SK-N-SH treated with all-trans-retinoic acid at 6 μM for 48 hours (cell line): ENCODE measurements at regions not wholly inside any gene's neighbourhood (a gene's known extent, or its start where the extent isn't known, plus 50 kb on each side); places are given as distances from the start of the nearest gene placed in this dataset.

Experiments used
- ATAC-seq: fragments of 200-7000 bp; cut with Tn5 transposase; 3 replicates; pipeline ENCODE4 v1.9.1; 2020; ENCODE audit warnings: mild to moderate bottlenecking, moderate library complexity
- ARNTL ChIP-seq: fragments of 450-650 bp; formaldehyde crosslinking; IDR thresholded peaks from 2 replicates; pipeline ENCODE4 v1.5.0; 2020; ENCODE audit warnings: low read depth, mild to moderate bottlenecking, moderate library complexity, borderline replicate concordance
- BACH2 ChIP-seq: fragments of 250-450 bp; sonication (Bioruptor Pico); IDR thresholded peaks from 2 replicates; pipeline ENCODE4 v1.9.0; 2021; ENCODE audit warnings: mild to moderate bottlenecking, borderline replicate concordance
- CSDC2 ChIP-seq: fragments of 250-450 bp; sonication (Bioruptor Pico); IDR thresholded peaks from 2 replicates; pipeline ENCODE4 v1.5.0; 2020; ENCODE audit warnings: mild to moderate bottlenecking, moderate library complexity
- ISL1 ChIP-seq: fragments of 250-450 bp; sonication (Bioruptor Pico); IDR thresholded peaks from 2 replicates; pipeline ENCODE4 v2.1.2; 2022; ENCODE audit warnings: mild to moderate bottlenecking, moderate library complexity
- OSR1 ChIP-seq: fragments of 250-450 bp; sonication (Bioruptor Pico); IDR thresholded peaks from 2 replicates; pipeline ENCODE4 v1.8.0; 2022; ENCODE audit warnings: moderate library complexity, mild to moderate bottlenecking, inconsistent platforms
- RARB ChIP-seq: fragments of 250-450 bp; sonication (Bioruptor Pico); IDR thresholded peaks from 2 replicates; pipeline ENCODE4 v1.8.0; 2021; ENCODE audit warnings: mild to moderate bottlenecking, moderate library complexity
- SNAI2 ChIP-seq: fragments of 250-450 bp; sonication (Bioruptor Pico); IDR thresholded peaks from 2 replicates; pipeline ENCODE4 v1.5.0; 2020; ENCODE audit warnings: mild to moderate bottlenecking, moderate library complexity
- TCF4 ChIP-seq: fragments of 250-450 bp; sonication (Bioruptor Pico); IDR thresholded peaks from 2 replicates; pipeline ENCODE4 v1.8.0; 2021; ENCODE audit warnings: mild to moderate bottlenecking, moderate library complexity, borderline replicate concordance
- ZC3H10 ChIP-seq: fragments of 250-450 bp; sonication (Bioruptor Pico); IDR thresholded peaks from 2 replicates; pipeline ENCODE4 v1.5.1; 2021; ENCODE audit warnings: mild to moderate bottlenecking, moderate library complexity
- ZFP3 ChIP-seq: fragments of 250-450 bp; sonication (Bioruptor Pico); IDR thresholded peaks from 2 replicates; pipeline ENCODE4 v1.5.0; 2020; ENCODE audit warnings: mild to moderate bottlenecking, moderate library complexity
- ZFP30 ChIP-seq: fragments of 450-650 bp; formaldehyde crosslinking; IDR thresholded peaks from 2 replicates; pipeline ENCODE4 v1.5.0; 2022; ENCODE audit warnings: mild to moderate bottlenecking, moderate library complexity
- ZNF565 ChIP-seq: fragments of 450-650 bp; formaldehyde crosslinking; conservative IDR thresholded peaks from 2 replicates; pipeline ENCODE4 v1.5.0; 2020; ENCODE audit warnings: low read depth, mild to moderate bottlenecking, moderate library complexity
- ZNF70 ChIP-seq: fragments of 450-650 bp; formaldehyde crosslinking; IDR thresholded peaks from 2 replicates; pipeline ENCODE4 v1.5.0; 2020; ENCODE audit warnings: mild to moderate bottlenecking, moderate library complexity
- TF ChIP-seq, protein P1 (sequence below): fragments of 250-450 bp; sonication (Bioruptor Pico); IDR thresholded peaks from 2 replicates; pipeline ENCODE4 v1.8.0; 2021; ENCODE audit warnings: low read depth, mild to moderate bottlenecking, moderate library complexity, borderline replicate concordance
- TF ChIP-seq, protein P2 (sequence below): fragments of 250-450 bp; sonication (Bioruptor Pico); IDR thresholded peaks from 2 replicates; pipeline ENCODE4 v1.5.1; 2021; ENCODE audit warnings: mild to moderate bottlenecking, moderate library complexity
- TF ChIP-seq, protein P3 (sequence below): fragments of 250-450 bp; sonication (Bioruptor Pico); IDR thresholded peaks from 2 replicates; pipeline ENCODE4 v1.8.0; 2020; ENCODE audit warnings: mild to moderate bottlenecking, moderate library complexity, borderline replicate concordance
- TF ChIP-seq, protein P4 (sequence below): fragments of 250-450 bp; sonication (Bioruptor Pico); IDR thresholded peaks from 2 replicates; pipeline ENCODE4 v1.5.1; 2020; ENCODE audit warnings: low read depth, mild to moderate bottlenecking, moderate library complexity
- TF ChIP-seq, protein P5 (sequence below): fragments of 250-450 bp; sonication (Bioruptor Pico); IDR thresholded peaks from 2 replicates; pipeline ENCODE4 v1.5.0; 2020; ENCODE audit warnings: mild to moderate bottlenecking, moderate library complexity

DNA sequence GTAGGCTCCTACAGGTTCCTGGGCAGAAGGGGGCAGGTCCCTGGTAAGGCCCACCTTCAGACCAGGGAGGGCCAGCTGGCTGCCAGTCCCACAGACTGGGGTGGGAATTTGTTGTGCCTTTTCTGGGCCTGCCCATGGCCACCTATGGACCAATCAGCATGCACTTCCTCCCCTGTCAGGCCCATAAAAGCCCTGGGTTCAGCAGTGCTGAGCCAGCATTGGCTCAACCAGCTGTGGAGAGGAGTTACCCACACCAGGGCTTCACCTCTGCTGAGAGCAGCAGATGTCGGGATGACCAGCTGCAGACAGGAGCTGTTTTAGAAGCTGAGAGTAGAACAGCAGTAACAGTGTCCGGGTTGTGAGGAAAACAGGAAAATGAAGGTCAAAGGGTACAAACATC, 373.4 kb upstream of the ACO1 start:
- ATAC-seq: no peak
- TF ChIP-seq TCF4 (CRISPR knock-in tag) (no peak), ISL1 (no peak), ARNTL (CRISPR knock-in tag) (no peak), ZFP30 (CRISPR knock-in tag) (no peak), ZFP3 (CRISPR knock-in tag) (no peak)
- TF ChIP-seq, protein P1, sequence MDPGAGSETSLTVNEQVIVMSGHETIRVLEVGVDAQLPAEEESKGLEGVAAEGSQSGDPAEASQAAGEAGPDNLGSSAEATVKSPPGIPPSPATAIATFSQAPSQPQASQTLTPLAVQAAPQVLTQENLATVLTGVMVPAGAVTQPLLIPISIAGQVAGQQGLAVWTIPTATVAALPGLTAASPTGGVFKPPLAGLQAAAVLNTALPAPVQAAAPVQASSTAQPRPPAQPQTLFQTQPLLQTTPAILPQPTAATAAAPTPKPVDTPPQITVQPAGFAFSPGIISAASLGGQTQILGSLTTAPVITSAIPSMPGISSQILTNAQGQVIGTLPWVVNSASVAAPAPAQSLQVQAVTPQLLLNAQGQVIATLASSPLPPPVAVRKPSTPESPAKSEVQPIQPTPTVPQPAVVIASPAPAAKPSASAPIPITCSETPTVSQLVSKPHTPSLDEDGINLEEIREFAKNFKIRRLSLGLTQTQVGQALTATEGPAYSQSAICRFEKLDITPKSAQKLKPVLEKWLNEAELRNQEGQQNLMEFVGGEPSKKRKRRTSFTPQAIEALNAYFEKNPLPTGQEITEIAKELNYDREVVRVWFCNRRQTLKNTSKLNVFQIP (CRISPR knock-in tag): no peak

DNA sequence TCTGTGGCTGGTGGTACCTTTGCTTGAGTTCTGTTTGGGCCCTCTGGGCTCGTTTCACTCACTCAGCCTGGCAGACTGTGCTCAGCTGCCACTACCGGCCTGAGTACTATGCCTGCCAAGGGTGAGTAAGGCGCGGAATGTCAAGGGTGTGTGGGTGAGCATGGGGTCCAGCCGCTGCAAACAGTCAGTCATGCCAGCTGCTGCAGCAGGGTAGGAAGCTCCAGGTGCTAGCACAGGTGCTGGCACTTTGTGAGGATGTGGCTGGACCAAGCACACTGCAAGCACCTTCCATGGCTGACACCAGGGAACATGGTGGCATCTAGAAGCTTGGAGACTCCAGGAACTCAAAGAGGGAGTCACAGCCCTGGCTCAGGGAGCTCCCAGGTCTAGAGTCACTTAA, 368.6 kb upstream of the ACO1 start:
- no peak for ATAC-seq
- no peak for TF ChIP-seq ZFP30 (CRISPR knock-in tag)
- TF ChIP-seq ZNF565 (CRISPR knock-in tag): no peak
- TF ChIP-seq, protein P2, sequence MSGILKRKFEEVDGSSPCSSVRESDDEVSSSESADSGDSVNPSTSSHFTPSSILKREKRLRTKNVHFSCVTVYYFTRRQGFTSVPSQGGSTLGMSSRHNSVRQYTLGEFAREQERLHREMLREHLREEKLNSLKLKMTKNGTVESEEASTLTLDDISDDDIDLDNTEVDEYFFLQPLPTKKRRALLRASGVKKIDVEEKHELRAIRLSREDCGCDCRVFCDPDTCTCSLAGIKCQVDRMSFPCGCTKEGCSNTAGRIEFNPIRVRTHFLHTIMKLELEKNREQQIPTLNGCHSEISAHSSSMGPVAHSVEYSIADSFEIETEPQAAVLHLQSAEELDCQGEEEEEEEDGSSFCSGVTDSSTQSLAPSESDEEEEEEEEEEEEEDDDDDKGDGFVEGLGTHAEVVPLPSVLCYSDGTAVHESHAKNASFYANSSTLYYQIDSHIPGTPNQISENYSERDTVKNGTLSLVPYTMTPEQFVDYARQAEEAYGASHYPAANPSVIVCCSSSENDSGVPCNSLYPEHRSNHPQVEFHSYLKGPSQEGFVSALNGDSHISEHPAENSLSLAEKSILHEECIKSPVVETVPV (CRISPR knock-in tag): no peak
- no peak for TF ChIP-seq ZFP3 (CRISPR knock-in tag)
- TF ChIP-seq, protein P1 (CRISPR knock-in tag): no peak
- TF ChIP-seq, protein P3, sequence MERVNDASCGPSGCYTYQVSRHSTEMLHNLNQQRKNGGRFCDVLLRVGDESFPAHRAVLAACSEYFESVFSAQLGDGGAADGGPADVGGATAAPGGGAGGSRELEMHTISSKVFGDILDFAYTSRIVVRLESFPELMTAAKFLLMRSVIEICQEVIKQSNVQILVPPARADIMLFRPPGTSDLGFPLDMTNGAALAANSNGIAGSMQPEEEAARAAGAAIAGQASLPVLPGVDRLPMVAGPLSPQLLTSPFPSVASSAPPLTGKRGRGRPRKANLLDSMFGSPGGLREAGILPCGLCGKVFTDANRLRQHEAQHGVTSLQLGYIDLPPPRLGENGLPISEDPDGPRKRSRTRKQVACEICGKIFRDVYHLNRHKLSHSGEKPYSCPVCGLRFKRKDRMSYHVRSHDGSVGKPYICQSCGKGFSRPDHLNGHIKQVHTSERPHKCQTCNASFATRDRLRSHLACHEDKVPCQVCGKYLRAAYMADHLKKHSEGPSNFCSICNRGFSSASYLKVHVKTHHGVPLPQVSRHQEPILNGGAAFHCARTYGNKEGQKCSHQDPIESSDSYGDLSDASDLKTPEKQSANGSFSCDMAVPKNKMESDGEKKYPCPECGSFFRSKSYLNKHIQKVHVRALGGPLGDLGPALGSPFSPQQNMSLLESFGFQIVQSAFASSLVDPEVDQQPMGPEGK: no peak
- TF ChIP-seq ZNF70 (CRISPR knock-in tag): no peak
- no peak for TF ChIP-seq ISL1
- TF ChIP-seq ARNTL (CRISPR knock-in tag): no peak
- no peak for TF ChIP-seq SNAI2 (CRISPR knock-in tag)
- TF ChIP-seq OSR1 (CRISPR knock-in tag): no peak
- TF ChIP-seq, protein P4, sequence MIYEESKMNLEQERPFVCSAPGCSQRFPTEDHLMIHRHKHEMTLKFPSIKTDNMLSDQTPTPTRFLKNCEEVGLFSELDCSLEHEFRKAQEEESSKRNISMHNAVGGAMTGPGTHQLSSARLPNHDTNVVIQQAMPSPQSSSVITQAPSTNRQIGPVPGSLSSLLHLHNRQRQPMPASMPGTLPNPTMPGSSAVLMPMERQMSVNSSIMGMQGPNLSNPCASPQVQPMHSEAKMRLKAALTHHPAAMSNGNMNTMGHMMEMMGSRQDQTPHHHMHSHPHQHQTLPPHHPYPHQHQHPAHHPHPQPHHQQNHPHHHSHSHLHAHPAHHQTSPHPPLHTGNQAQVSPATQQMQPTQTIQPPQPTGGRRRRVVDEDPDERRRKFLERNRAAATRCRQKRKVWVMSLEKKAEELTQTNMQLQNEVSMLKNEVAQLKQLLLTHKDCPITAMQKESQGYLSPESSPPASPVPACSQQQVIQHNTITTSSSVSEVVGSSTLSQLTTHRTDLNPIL: no peak
- TF ChIP-seq RARB: no peak
- no peak for TF ChIP-seq BACH2 (CRISPR knock-in tag)
- TF ChIP-seq TCF4 (CRISPR knock-in tag): no peak
- TF ChIP-seq, protein P5, sequence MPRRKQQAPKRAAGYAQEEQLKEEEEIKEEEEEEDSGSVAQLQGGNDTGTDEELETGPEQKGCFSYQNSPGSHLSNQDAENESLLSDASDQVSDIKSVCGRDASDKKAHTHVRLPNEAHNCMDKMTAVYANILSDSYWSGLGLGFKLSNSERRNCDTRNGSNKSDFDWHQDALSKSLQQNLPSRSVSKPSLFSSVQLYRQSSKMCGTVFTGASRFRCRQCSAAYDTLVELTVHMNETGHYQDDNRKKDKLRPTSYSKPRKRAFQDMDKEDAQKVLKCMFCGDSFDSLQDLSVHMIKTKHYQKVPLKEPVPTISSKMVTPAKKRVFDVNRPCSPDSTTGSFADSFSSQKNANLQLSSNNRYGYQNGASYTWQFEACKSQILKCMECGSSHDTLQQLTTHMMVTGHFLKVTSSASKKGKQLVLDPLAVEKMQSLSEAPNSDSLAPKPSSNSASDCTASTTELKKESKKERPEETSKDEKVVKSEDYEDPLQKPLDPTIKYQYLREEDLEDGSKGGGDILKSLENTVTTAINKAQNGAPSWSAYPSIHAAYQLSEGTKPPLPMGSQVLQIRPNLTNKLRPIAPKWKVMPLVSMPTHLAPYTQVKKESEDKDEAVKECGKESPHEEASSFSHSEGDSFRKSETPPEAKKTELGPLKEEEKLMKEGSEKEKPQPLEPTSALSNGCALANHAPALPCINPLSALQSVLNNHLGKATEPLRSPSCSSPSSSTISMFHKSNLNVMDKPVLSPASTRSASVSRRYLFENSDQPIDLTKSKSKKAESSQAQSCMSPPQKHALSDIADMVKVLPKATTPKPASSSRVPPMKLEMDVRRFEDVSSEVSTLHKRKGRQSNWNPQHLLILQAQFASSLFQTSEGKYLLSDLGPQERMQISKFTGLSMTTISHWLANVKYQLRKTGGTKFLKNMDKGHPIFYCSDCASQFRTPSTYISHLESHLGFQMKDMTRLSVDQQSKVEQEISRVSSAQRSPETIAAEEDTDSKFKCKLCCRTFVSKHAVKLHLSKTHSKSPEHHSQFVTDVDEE (CRISPR knock-in tag): no peak

DNA sequence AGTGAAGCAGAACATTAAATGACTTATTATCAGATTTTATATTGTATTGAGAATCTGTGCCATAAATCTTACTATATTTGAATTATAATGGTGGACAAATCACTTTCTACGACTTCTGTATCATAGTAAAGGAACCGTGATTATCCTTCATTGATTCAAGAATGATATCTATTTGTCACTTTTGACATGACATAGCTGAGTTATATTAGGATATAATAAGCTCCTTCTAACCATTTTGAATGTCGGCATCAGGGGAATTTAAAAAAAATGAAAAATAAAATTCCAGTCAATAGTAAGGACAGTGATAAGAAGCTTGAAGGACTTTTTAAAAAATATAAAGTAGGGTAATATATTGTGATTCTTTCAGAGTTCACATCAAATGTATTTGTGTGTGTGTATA, 338.9 kb upstream of the ACO1 start:
- no peak for TF ChIP-seq ZC3H10 (CRISPR knock-in tag)
- no peak for TF ChIP-seq ZFP30 (CRISPR knock-in tag)
- TF ChIP-seq, protein P2 (CRISPR knock-in tag): no peak
- TF ChIP-seq OSR1 (CRISPR knock-in tag): no peak
- TF ChIP-seq, protein P1 (CRISPR knock-in tag): no peak
- TF ChIP-seq, protein P4: no peak
- no peak for TF ChIP-seq CSDC2
- ATAC-seq: no peak
